ENCODE measurements at regions not wholly inside any gene's neighbourhood (a gene's known extent, or its start where the extent isn't known, plus 50 kb on each side); places are given as distances from the start of the nearest gene placed in this dataset.

- TF ChIP-seq ESRRA (IDR thresholded peaks at IDR 0.05; ENCODE audit: low read length) (no peak), RAD51 (IDR thresholded peaks at IDR 0.05) (no peak), HCFC1 (IDR thresholded peaks at IDR 0.05; ENCODE audit: low read length) (no peak), REST (IDR thresholded peaks at IDR 0.05; ENCODE audit: low read depth, low read length) (no peak), NBN (IDR thresholded peaks at IDR 0.05) (no peak), SMC3 (IDR thresholded peaks at IDR 0.05; ENCODE audit: borderline replicate concordance, low read length) (no peak), ASH2L (IDR thresholded peaks at IDR 0.05; ENCODE audit: borderline replicate concordance, low read depth) (no peak), ATF2 (IDR thresholded peaks at IDR 0.05; ENCODE audit: low read length) (no peak), RFX5 (IDR thresholded peaks at IDR 0.05; ENCODE audit: low read depth, low read length) (no peak), E2F8 (IDR thresholded peaks at IDR 0.05; ENCODE audit: low read depth, partially characterized antibody) (no peak), TCF7 (IDR thresholded peaks at IDR 0.05; ENCODE audit: borderline replicate concordance) (no peak)
Observed at GRCh38 chr4:131248314-131248713, 1900.8 kb upstream of the PCDH10 start (continued).

All from GM12878 (cell line).